Lung (tissue), 11 donors: ENCODE measurements at regions not wholly inside any gene's neighbourhood (a gene's known extent, or its start where the extent isn't known, plus 50 kb on each side); places are given as distances from the start of the nearest gene placed in this dataset.

Experiments
- ATAC-seq: fragments of 200-7000 bp; cut with Tn5 transposase; one replicate; pipeline ENCODE4 v1.9.1; 2020; ENCODE audit warnings: moderate number of reproducible peaks; ENCODE audit not compliant: insufficient read depth, low FRiP score
- DNase-seq, 3 donors: peaks; one replicate each; pipeline ENCODE4 v3.0.0-alpha.2; 2013 to 2017
- H3K27ac ChIP-seq, 2 donors: one replicate each; pipeline ENCODE4 v1.5.1; 2013; ENCODE audit warnings: mild to moderate bottlenecking in 2 of 2, moderate library complexity in 2 of 2, control low read depth in 1 of 2, inconsistent platforms in 1 of 2, low read depth in 1 of 2, low read length in 1 of 2
- H3K27me3 ChIP-seq, 3 donors: one replicate each; pipeline ENCODE4 v1.5.1; 2013; ENCODE audit warnings: low read length in 2 of 3; ENCODE audit not compliant: control insufficient read depth in 3 of 3, insufficient read depth in 3 of 3
- H3K36me3 ChIP-seq, 4 donors: one replicate each; pipeline ENCODE4 v1.5.1; 2013; ENCODE audit warnings: low read length in 4 of 4, mild to moderate bottlenecking in 1 of 4, moderate library complexity in 1 of 4; ENCODE audit not compliant: control insufficient read depth in 4 of 4, insufficient read depth in 4 of 4
- H3K4me1 ChIP-seq, 5 donors: one replicate each; pipeline ENCODE4 v1.5.1; 2013; ENCODE audit warnings: low read length in 5 of 5, mild to moderate bottlenecking in 2 of 5, moderate library complexity in 1 of 5; ENCODE audit not compliant: control insufficient read depth in 5 of 5, insufficient read depth in 5 of 5
- H3K4me3 ChIP-seq: one replicate; pipeline ENCODE4 v1.5.1; 2013; ENCODE audit warnings: mild to moderate bottlenecking, control low read depth, moderate library complexity
- H3K9ac ChIP-seq, 2 donors: one replicate each; pipeline ENCODE4 v1.5.1; 2013; ENCODE audit warnings: low read length in 2 of 2, control low read depth in 1 of 2; ENCODE audit not compliant: insufficient read depth in 1 of 2
- H3K9me3 ChIP-seq, 4 donors: one replicate each; pipeline ENCODE4 v1.5.1; 2013; ENCODE audit warnings: low read length in 3 of 4, mild to moderate bottlenecking in 1 of 4, moderate library complexity in 1 of 4; ENCODE audit not compliant: control insufficient read depth in 4 of 4, insufficient read depth in 3 of 4
- CTCF ChIP-seq: IDR thresholded peaks from 2 replicates; pipeline ENCODE4 v1.5.1; 2012; ENCODE audit warnings: mild to moderate bottlenecking; ENCODE audit errors: control extremely low read depth, extremely low read depth
- WGBS, 2 donors: extraction: QIAGEN DNeasy Blood & Tissue Kit; methylation state at CpG; one replicate each; pipeline ENCODE4 v1.1.7; 2013; 5-methylcytosine and 5-hydroxymethylcytosine counted together
- donor health status: control.
- donor health status: control.
- donor health status: Bipolar disorder and iron deficiency.
- donor health status: healthy.
- donor health status: DM: yes; HTN: yes; CAD: no.

DNA sequence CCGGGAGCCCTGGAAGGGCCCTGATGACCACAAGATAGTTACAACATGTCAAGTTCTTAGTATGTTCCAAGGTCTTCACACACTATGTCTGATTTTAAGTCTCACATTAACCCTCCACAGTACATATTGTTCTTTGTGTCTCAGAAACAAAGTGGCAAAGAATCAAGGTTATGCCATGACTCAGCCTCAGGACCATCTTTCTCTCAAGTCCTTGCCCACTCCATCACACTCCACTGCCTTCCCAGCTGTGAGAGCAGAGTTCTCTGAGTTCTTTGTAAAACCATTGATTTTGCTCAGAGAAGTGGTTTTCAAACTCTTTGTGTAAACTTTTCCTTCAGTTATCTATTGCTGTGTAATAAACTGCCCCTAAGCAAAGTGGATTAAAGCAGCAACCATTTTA is 67.9 kb upstream of the C3orf80 start:
- H3K27ac ChIP-seq = no peak overlapping the region
- H3K9me3 ChIP-seq = peaks cover 0 to 2% (median 0%) of the 10 kb centered on the region in 4 donors
- no peak for TF ChIP-seq CTCF
- no peaks in the 10 kb centered on the region for H3K36me3 ChIP-seq
- no peaks in the 10 kb centered on the region for H3K27me3 ChIP-seq
- 89 to 96% methylated on average over 1 of the region's 1 CpG for WGBS, 2 donors
- H3K9ac ChIP-seq = no peak overlapping the region
- H3K4me1 ChIP-seq = no peaks in the 10 kb centered on the region
- no peak for DNase-seq
- ATAC-seq = no peak
- no peak overlapping the region for H3K4me3 ChIP-seq

DNA sequence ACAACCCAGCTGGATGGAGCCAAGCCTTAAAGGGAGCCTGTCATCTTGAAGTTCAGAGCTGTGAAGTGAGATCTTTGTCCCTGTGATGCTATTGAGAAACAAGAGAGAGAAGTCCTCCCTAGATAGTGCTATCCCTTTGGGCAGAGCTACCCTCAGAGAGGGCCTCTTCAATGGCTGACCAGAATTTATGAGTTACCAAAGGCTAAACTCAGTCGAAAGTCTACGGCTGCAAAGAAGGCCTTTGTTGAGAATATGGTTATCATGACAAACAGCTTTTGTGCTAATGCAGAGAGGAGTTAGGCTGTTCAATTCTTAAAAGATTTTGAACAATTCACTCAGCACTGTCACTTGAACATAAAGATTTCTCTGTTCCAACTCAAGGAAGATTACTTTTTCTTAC is 65.9 kb upstream of the C3orf80 start:
- no peaks in the 10 kb centered on the region for H3K4me1 ChIP-seq
- no peaks in the 10 kb centered on the region for H3K27me3 ChIP-seq
- no peak overlapping the region for H3K27ac ChIP-seq
- H3K9ac ChIP-seq = no peak overlapping the region
- H3K36me3 ChIP-seq = no peaks in the 10 kb centered on the region
- no peak for ATAC-seq
- H3K9me3 ChIP-seq = peaks cover 0 to 2% (median 0%) of the 10 kb centered on the region in 4 donors
- no peak overlapping the region for H3K4me3 ChIP-seq
- WGBS, 2 donors = 92 to 95% methylated on average over 2 of the region's 2 CpGs
- TF ChIP-seq CTCF = no peak
- no peak for DNase-seq

DNA sequence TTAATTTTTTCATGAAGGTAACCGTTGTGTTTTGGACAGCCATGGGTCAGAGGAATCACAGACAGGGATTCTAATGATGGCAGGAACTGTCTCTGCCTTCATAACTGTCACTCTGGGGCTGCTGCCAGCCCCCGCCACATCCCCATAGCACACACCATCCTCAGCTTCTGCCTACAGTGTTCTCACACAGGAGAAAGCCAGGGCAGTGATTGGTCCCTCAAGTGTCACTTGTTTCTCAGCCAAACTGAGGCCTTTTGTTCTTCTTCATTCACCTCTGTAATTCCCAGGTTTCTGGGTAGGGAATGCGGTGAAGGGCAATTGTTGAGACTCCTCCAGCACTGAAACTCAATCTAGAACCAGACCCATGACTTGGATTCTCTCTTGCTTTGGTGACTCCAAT is 65.4 kb upstream of the C3orf80 start:
- Histone ChIP-seq H3K4me3 (no peak overlapping the region), H3K9me3 (peaks cover 0 to 2% (median 0%) of the 10 kb centered on the region in 4 donors), H3K27ac (no peak overlapping the region), H3K36me3 (no peaks in the 10 kb centered on the region), H3K4me1 (no peaks in the 10 kb centered on the region), H3K27me3 (no peaks in the 10 kb centered on the region), H3K9ac (no peak overlapping the region)
- no peak for DNase-seq
- WGBS, 2 donors = 79 to 87% methylated on average over 3 of the region's 3 CpGs
- ATAC-seq = no peak
- TF ChIP-seq CTCF = no peak

GRCh38 chr3:160161921-160162320 is 63.3 kb upstream of the C3orf80 start:
- ATAC-seq (no peak), DNase-seq (no peak)
- Histone ChIP-seq H3K9me3 (peaks cover 0 to 3% (median 0%) of the 10 kb centered on the region in 4 donors), H3K9ac (no peak overlapping the region), H3K27ac (no peak overlapping the region), H3K4me3 (no peak overlapping the region), H3K27me3 (no peaks in the 10 kb centered on the region), H3K4me1 (no peaks in the 10 kb centered on the region), H3K36me3 (no peaks in the 10 kb centered on the region)
- TF ChIP-seq CTCF = no peak
- WGBS, 2 donors = 89 to 93% methylated on average over 6 of the region's 6 CpGs
